HepG2 (cell line): ENCODE measurements at regions not wholly inside any gene's neighbourhood (a gene's known extent, or its start where the extent isn't known, plus 50 kb on each side); places are given as distances from the start of the nearest gene placed in this dataset.

Experiments
- ATAC-seq: fragments of 200-7000 bp; cut with Tn5 transposase; 3 replicates; pipeline ENCODE4 v1.9.1; 2020; ENCODE audit warnings: mild to moderate bottlenecking, moderate library complexity
- BruUV-seq: library from RNA; stranded (reverse); fragments of 400-500 nt; replicated peaks from 2 replicates; lab custom pipeline; 2021; lab: Mats Ljungman, UMichigan
- CTCF ChIA-PET: fragments of 300-600 bp; formaldehyde crosslinking; extraction: SDS; loops from one replicate; lab custom pipeline; 2021; ENCODE audit warnings: low total read pairs, inconsistent platforms, low intra/inter-chr PET ratio; lab: Yijun Ruan, JAX
- POLR2A ChIA-PET: fragments of 350-600 bp; sonication (Branson Sonifier 250); formaldehyde crosslinking; loops from one replicate; lab custom pipeline; 2020; ENCODE audit warnings: antibody characterized with exemption, inconsistent platforms; lab: Yijun Ruan, JAX
- DNase-seq: peaks from one replicate; pipeline ENCODE4 v3.0.0-alpha.2; 2015; ENCODE audit warnings: low spot score
- FAIRE-seq: peaks from 3 replicates; lab custom pipeline; 2011; peaks lifted over from hg19 to GRCh38; lab: Jason Lieb, UNC
- H2AFZ ChIP-seq: one replicate; pipeline ENCODE4 v1.6.1; 2011; ENCODE audit warnings: low read length, inconsistent platforms
- H3K27ac ChIP-seq: fragments of 300-600 bp; 3 replicates; pipeline ENCODE4 v1.8.0; 2011; ENCODE audit warnings: mixed run types, mild to moderate bottlenecking, mixed read lengths, low read length, inconsistent platforms; ENCODE audit not compliant: insufficient read depth; ENCODE audit errors: extremely low read length
- H3K27me3 ChIP-seq, 2 experiments: fragments of 200-600 bp in 1 of 2; 2 replicates in 1 of 2; 3 replicates in 1 of 2; pipeline versions ENCODE4 v1.6.0 to v1.8.0; 2011; ENCODE audit warnings: low read length in 2 of 2, mild to moderate bottlenecking in 2 of 2, moderate library complexity in 2 of 2, inconsistent platforms in 1 of 2; ENCODE audit not compliant: insufficient read depth in 2 of 2, control insufficient read depth in 1 of 2
- H3K36me3 ChIP-seq, 2 experiments: fragments of 200-600 bp in 1 of 2; replicated peaks in 1 of 2; 2 replicates in 1 of 2; 3 replicates in 1 of 2; pipeline versions ENCODE4 v1.5.1 to v1.8.0; 2011; ENCODE audit warnings: low read length in 2 of 2, inconsistent platforms in 1 of 2; ENCODE audit not compliant: insufficient read depth in 2 of 2, control insufficient read depth in 1 of 2
- H3K4me1 ChIP-seq: 2 replicates; pipeline ENCODE4 v1.5.1; 2012; ENCODE audit warnings: low read length, inconsistent platforms; ENCODE audit not compliant: insufficient read depth
- H3K4me2 ChIP-seq: 2 replicates; pipeline ENCODE4 v1.6.0; 2011; ENCODE audit warnings: low read depth, low read length, inconsistent platforms
- H3K4me3 ChIP-seq, 3 experiments: fragments of 200-600 bp in 1 of 3; sonication (generic), shearing (Covaris generic) in 1 of 3; replicated peaks in 1 of 3; 2 replicates each; pipeline ENCODE4 v1.5.1; 2011 to 2016; ENCODE audit warnings: low read length in 3 of 3, inconsistent platforms in 2 of 3, low read depth in 2 of 3, mild to moderate bottlenecking in 2 of 3, control low read depth in 1 of 3, mixed read lengths in 1 of 3; ENCODE audit not compliant: insufficient read depth in 1 of 3
- H3K79me2 ChIP-seq: one replicate; pipeline ENCODE4 v1.6.1; 2011; ENCODE audit warnings: low read length, inconsistent platforms; ENCODE audit not compliant: insufficient read depth
- H3K9ac ChIP-seq: 2 replicates; pipeline ENCODE4 v1.6.0; 2011; ENCODE audit warnings: mild to moderate bottlenecking, low read depth, low read length, inconsistent platforms; ENCODE audit not compliant: insufficient read depth
- H3K9me3 ChIP-seq: 2 replicates; pipeline ENCODE4 v1.5.1; 2012; ENCODE audit warnings: mild to moderate bottlenecking, low read length
- H4K20me1 ChIP-seq: 2 replicates; pipeline ENCODE4 v1.6.0; 2011; ENCODE audit warnings: inconsistent platforms, mild to moderate bottlenecking, low read length, moderate library complexity; ENCODE audit not compliant: insufficient read depth
- FOXA3 ChIP-seq: IDR thresholded peaks from 2 replicates; pipeline ENCODE4 v1.6.1; 2016; ENCODE audit warnings: missing genetic modification reagents, missing compliant biosample characterization
- HES4 ChIP-seq: sonication (generic); formaldehyde crosslinking; IDR thresholded peaks from 2 replicates; pipeline ENCODE4 v1.9.0; 2021; ENCODE audit warnings: mild to moderate bottlenecking, missing genetic modification reagents, borderline replicate concordance
- RFXANK ChIP-seq: IDR thresholded peaks from 2 replicates; pipeline ENCODE4 v1.6.1; 2016
- ZBTB21 ChIP-seq: sonication (generic); formaldehyde crosslinking; IDR thresholded peaks from 2 replicates; pipeline ENCODE4 v1.4.0; 2020; ENCODE audit warnings: missing genetic modification reagents
- ZBTB3 ChIP-seq: sonication (generic); formaldehyde crosslinking; IDR thresholded peaks from 2 replicates; pipeline ENCODE4 v1.4.0; 2020; ENCODE audit warnings: low read depth, mild to moderate bottlenecking, moderate library complexity, missing genetic modification reagents, borderline replicate concordance
- ZFP36L1 ChIP-seq: sonication (generic); formaldehyde crosslinking; IDR thresholded peaks from 2 replicates; pipeline ENCODE4 v1.8.0; 2022; ENCODE audit warnings: mild to moderate bottlenecking, missing genetic modification reagents, moderate library complexity
- WGBS: methylation state at CpG from one replicate; pipeline ENCODE4 v1.1.6; 2017; ENCODE audit warnings: low lambda C conversion rate; 5-methylcytosine and 5-hydroxymethylcytosine counted together
- in situ Hi-C: cut with HindIII; loops from 2 replicates; pipeline ENCODE4 v1.10.0; 2017; ENCODE audit warnings: low pct_unique_long_range_greater_than_20kb; ENCODE audit not compliant: extremely low pct_ligation_motif_present
- intact Hi-C: fragments of 100-400 bp; cut with micrococcal nuclease; formaldehyde crosslinking; loops from one replicate; pipeline ENCODE4 v1.10.0; 2022; ENCODE audit not compliant: unreplicated experiment
- TF ChIP-seq, protein P1 (sequence below): sonication (generic); formaldehyde crosslinking; IDR thresholded peaks from 2 replicates; pipeline ENCODE4 v1.5.0; 2020; ENCODE audit warnings: missing genetic modification reagents
- TF ChIP-seq, protein P2 (sequence below): IDR thresholded peaks from 2 replicates; pipeline ENCODE4 v1.6.1; 2016; ENCODE audit warnings: low read depth, control low read depth
- TF ChIP-seq, protein P3 (sequence below), 2 experiments: sonication (generic) in 1 of 2; formaldehyde crosslinking in 1 of 2; IDR thresholded peaks; 2 replicates each; pipeline versions ENCODE4 v1.4.0 to v1.6.1; 2018 to 2020; ENCODE audit warnings: missing genetic modification reagents in 2 of 2, borderline replicate concordance in 1 of 2, low read depth in 1 of 2, mild to moderate bottlenecking in 1 of 2, missing biosample characterization in 1 of 2
- TF ChIP-seq, protein P4 (sequence below): sonication (generic); formaldehyde crosslinking; conservative IDR thresholded peaks from 2 replicates; pipeline ENCODE4 v1.4.0; 2020; ENCODE audit warnings: missing genetic modification reagents
- TF ChIP-seq, protein P5 (sequence below): sonication (generic); formaldehyde crosslinking; IDR thresholded peaks from 2 replicates; pipeline ENCODE4 v1.5.0; 2020; ENCODE audit warnings: mild to moderate bottlenecking, missing genetic modification reagents

DNA sequence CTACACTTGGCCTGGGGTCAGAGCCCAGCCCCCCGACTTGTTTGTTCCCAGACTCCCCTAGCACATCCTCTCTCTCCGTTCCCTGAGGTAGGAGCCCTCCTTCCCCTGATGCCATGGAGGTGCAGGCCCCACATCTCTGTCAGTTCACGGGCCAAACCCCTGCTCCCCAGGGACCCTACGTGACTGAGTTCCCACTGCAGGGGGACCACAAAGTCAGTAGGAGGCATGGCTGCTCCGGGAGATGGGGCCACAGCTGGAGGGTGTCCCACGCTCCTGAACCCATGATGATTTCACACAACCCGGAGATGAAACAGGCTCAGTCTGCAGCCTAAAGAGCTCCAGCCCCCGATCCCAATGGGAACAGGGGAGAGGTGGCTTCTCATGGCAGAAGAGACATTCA, 272.2 kb downstream of the NPHP4 start:
- Histone ChIP-seq H2AFZ (no peak overlapping the region), H3K79me2 (no peaks in the 10 kb centered on the region), H3K9me3 (no peaks in the 10 kb centered on the region), H3K9ac (no peak overlapping the region), H3K27ac (no peak overlapping the region), H3K27me3 (peaks cover 6 to 53% of the 10 kb centered on the region in 2 experiments; a peak in 4 of 5 replicates), H3K4me2 (no peak overlapping the region), H3K36me3 (no peaks in the 10 kb centered on the region), H3K4me3 (no peak overlapping the region), H3K4me1 (no peaks in the 10 kb centered on the region), H4K20me1 (no peaks in the 10 kb centered on the region)
- FAIRE-seq (no peak), DNase-seq (no peak), ATAC-seq (no peak)
- POLR2A ChIA-PET: no interaction called here
- no TSS peak for BruUV-seq
- TF ChIP-seq ZBTB21 (CRISPR knock-in tag) (no peak), FOXA3 (no peak), ZFP36L1 (CRISPR knock-in tag) (no peak), RFXANK (CRISPR knock-in tag) (no peak), ZBTB3 (CRISPR knock-in tag) (no peak), HES4 (CRISPR knock-in tag) (no peak)
- TF ChIP-seq, protein P1, sequence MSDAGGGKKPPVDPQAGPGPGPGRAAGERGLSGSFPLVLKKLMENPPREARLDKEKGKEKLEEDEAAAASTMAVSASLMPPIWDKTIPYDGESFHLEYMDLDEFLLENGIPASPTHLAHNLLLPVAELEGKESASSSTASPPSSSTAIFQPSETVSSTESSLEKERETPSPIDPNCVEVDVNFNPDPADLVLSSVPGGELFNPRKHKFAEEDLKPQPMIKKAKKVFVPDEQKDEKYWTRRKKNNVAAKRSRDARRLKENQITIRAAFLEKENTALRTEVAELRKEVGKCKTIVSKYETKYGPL: no peak
- TF ChIP-seq, protein P2, sequence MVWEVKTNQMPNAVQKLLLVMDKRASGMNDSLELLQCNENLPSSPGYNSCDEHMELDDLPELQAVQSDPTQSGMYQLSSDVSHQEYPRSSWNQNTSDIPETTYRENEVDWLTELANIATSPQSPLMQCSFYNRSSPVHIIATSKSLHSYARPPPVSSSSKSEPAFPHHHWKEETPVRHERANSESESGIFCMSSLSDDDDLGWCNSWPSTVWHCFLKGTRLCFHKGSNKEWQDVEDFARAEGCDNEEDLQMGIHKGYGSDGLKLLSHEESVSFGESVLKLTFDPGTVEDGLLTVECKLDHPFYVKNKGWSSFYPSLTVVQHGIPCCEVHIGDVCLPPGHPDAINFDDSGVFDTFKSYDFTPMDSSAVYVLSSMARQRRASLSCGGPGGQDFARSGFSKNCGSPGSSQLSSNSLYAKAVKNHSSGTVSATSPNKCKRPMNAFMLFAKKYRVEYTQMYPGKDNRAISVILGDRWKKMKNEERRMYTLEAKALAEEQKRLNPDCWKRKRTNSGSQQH (CRISPR knock-in tag): no peak
- TF ChIP-seq, protein P3, sequence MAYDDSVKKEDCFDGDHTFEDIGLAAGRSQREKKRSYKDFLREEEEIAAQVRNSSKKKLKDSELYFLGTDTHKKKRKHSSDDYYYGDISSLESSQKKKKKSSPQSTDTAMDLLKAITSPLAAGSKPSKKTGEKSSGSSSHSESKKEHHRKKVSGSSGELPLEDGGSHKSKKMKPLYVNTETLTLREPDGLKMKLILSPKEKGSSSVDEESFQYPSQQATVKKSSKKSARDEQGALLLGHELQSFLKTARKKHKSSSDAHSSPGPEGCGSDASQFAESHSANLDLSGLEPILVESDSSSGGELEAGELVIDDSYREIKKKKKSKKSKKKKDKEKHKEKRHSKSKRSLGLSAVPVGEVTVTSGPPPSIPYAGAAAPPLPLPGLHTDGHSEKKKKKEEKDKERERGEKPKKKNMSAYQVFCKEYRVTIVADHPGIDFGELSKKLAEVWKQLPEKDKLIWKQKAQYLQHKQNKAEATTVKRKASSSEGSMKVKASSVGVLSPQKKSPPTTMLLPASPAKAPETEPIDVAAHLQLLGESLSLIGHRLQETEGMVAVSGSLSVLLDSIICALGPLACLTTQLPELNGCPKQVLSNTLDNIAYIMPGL (CRISPR knock-in tag; IDR thresholded peaks at IDR 0.05; ENCODE audit: borderline replicate concordance in 1 of 2, low read depth in 1 of 2): no peak
- TF ChIP-seq, protein P4, sequence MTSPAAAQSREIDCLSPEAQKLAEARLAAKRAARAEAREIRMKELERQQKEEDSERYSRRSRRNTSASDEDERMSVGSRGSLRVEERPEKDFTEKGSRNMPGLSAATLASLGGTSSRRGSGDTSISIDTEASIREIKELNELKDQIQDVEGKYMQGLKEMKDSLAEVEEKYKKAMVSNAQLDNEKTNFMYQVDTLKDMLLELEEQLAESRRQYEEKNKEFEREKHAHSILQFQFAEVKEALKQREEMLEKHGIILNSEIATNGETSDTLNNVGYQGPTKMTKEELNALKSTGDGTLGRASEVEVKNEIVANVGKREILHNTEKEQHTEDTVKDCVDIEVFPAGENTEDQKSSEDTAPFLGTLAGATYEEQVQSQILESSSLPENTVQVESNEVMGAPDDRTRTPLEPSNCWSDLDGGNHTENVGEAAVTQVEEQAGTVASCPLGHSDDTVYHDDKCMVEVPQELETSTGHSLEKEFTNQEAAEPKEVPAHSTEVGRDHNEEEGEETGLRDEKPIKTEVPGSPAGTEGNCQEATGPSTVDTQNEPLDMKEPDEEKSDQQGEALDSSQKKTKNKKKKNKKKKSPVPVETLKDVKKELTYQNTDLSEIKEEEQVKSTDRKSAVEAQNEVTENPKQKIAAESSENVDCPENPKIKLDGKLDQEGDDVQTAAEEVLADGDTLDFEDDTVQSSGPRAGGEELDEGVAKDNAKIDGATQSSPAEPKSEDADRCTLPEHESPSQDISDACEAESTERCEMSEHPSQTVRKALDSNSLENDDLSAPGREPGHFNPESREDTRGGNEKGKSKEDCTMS (CRISPR knock-in tag): no peak
- TF ChIP-seq, protein P5, sequence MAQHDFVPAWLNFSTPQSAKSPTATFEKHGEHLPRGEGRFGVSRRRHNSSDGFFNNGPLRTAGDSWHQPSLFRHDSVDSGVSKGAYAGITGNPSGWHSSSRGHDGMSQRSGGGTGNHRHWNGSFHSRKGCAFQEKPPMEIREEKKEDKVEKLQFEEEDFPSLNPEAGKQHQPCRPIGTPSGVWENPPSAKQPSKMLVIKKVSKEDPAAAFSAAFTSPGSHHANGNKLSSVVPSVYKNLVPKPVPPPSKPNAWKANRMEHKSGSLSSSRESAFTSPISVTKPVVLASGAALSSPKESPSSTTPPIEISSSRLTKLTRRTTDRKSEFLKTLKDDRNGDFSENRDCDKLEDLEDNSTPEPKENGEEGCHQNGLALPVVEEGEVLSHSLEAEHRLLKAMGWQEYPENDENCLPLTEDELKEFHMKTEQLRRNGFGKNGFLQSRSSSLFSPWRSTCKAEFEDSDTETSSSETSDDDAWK (CRISPR knock-in tag): no peak
- CTCF ChIA-PET: no interaction called here
- WGBS: 0% methylated on average over 6 of the region's 8 CpGs
- in situ Hi-C loops: no loop called here
- intact Hi-C loops: no loop called here
